GM23248 (cell line): ENCODE measurements at regions not wholly inside any gene's neighbourhood (a gene's known extent, or its start where the extent isn't known, plus 50 kb on each side); places are given as distances from the start of the nearest gene placed in this dataset.
"Not testable (repeated sequence)": the region's sequence is repeated elsewhere in the genome, so short reads cannot be mapped to it uniquely, and the experiment has no call there.

Source experiments
- EZH2 ChIP-seq: fragments of 200-600 bp; sonication (generic); IDR thresholded peaks from 2 replicates; pipeline ENCODE4 v1.6.1; 2018; ENCODE audit warnings: antibody characterized with exemption, mild to moderate bottlenecking; ENCODE audit not compliant: insufficient read depth, poor library complexity, severe bottlenecking
- EZH2phosphoT487 ChIP-seq: fragments of 200-600 bp; sonication (generic); IDR thresholded peaks from 2 replicates; pipeline ENCODE4 v1.6.1; 2018; ENCODE audit warnings: antibody characterized with exemption, moderate library complexity, mild to moderate bottlenecking, low read depth; ENCODE audit not compliant: insufficient read depth

- not testable (repeated sequence) for TF ChIP-seq EZH2phosphoT487, EZH2
These were observed 522.3 kb downstream of the RPIA start for GRCh38 chr2:89213811-89214210.
